SK-N-SH treated with all-trans-retinoic acid at 6 μM for 48 hours (cell line): ENCODE measurements at regions not wholly inside any gene's neighbourhood (a gene's known extent, or its start where the extent isn't known, plus 50 kb on each side); places are given as distances from the start of the nearest gene placed in this dataset.

Experiments used
- ATAC-seq: fragments of 200-7000 bp; cut with Tn5 transposase; 3 replicates; pipeline ENCODE4 v1.9.1; 2020; ENCODE audit warnings: mild to moderate bottlenecking, moderate library complexity
- ARNTL ChIP-seq: fragments of 450-650 bp; formaldehyde crosslinking; IDR thresholded peaks from 2 replicates; pipeline ENCODE4 v1.5.0; 2020; ENCODE audit warnings: low read depth, mild to moderate bottlenecking, moderate library complexity, borderline replicate concordance
- BACH2 ChIP-seq: fragments of 250-450 bp; sonication (Bioruptor Pico); IDR thresholded peaks from 2 replicates; pipeline ENCODE4 v1.9.0; 2021; ENCODE audit warnings: mild to moderate bottlenecking, borderline replicate concordance
- CSDC2 ChIP-seq: fragments of 250-450 bp; sonication (Bioruptor Pico); IDR thresholded peaks from 2 replicates; pipeline ENCODE4 v1.5.0; 2020; ENCODE audit warnings: mild to moderate bottlenecking, moderate library complexity
- ESRRG ChIP-seq: fragments of 250-450 bp; sonication (Bioruptor Pico); IDR thresholded peaks from 2 replicates; pipeline ENCODE4 v1.6.1; 2021; ENCODE audit warnings: mild to moderate bottlenecking
- GLIS3 ChIP-seq: fragments of 250-450 bp; sonication (Bioruptor Pico); IDR thresholded peaks from 2 replicates; pipeline ENCODE4 v1.5.0; 2020; ENCODE audit warnings: mild to moderate bottlenecking, moderate library complexity
- ISL1 ChIP-seq: fragments of 250-450 bp; sonication (Bioruptor Pico); IDR thresholded peaks from 2 replicates; pipeline ENCODE4 v2.1.2; 2022; ENCODE audit warnings: mild to moderate bottlenecking, moderate library complexity
- OSR1 ChIP-seq: fragments of 250-450 bp; sonication (Bioruptor Pico); IDR thresholded peaks from 2 replicates; pipeline ENCODE4 v1.8.0; 2022; ENCODE audit warnings: moderate library complexity, mild to moderate bottlenecking, inconsistent platforms
- PPARA ChIP-seq: fragments of 250-450 bp; sonication (Bioruptor Pico); IDR thresholded peaks from 2 replicates; pipeline ENCODE4 v1.5.0; 2020; ENCODE audit warnings: mild to moderate bottlenecking, borderline replicate concordance
- RARB ChIP-seq: fragments of 250-450 bp; sonication (Bioruptor Pico); IDR thresholded peaks from 2 replicates; pipeline ENCODE4 v1.8.0; 2021; ENCODE audit warnings: mild to moderate bottlenecking, moderate library complexity
- SNAI2 ChIP-seq: fragments of 250-450 bp; sonication (Bioruptor Pico); IDR thresholded peaks from 2 replicates; pipeline ENCODE4 v1.5.0; 2020; ENCODE audit warnings: mild to moderate bottlenecking, moderate library complexity
- TCF4 ChIP-seq: fragments of 250-450 bp; sonication (Bioruptor Pico); IDR thresholded peaks from 2 replicates; pipeline ENCODE4 v1.8.0; 2021; ENCODE audit warnings: mild to moderate bottlenecking, moderate library complexity, borderline replicate concordance
- TOX ChIP-seq: fragments of 250-450 bp; sonication (Bioruptor Pico); IDR thresholded peaks from 2 replicates; pipeline ENCODE4 v1.8.0; 2021; ENCODE audit warnings: mild to moderate bottlenecking, moderate library complexity, borderline replicate concordance
- ZC3H10 ChIP-seq: fragments of 250-450 bp; sonication (Bioruptor Pico); IDR thresholded peaks from 2 replicates; pipeline ENCODE4 v1.5.1; 2021; ENCODE audit warnings: mild to moderate bottlenecking, moderate library complexity
- ZFP3 ChIP-seq: fragments of 250-450 bp; sonication (Bioruptor Pico); IDR thresholded peaks from 2 replicates; pipeline ENCODE4 v1.5.0; 2020; ENCODE audit warnings: mild to moderate bottlenecking, moderate library complexity
- ZFP30 ChIP-seq: fragments of 450-650 bp; formaldehyde crosslinking; IDR thresholded peaks from 2 replicates; pipeline ENCODE4 v1.5.0; 2022; ENCODE audit warnings: mild to moderate bottlenecking, moderate library complexity
- ZNF565 ChIP-seq: fragments of 450-650 bp; formaldehyde crosslinking; conservative IDR thresholded peaks from 2 replicates; pipeline ENCODE4 v1.5.0; 2020; ENCODE audit warnings: low read depth, mild to moderate bottlenecking, moderate library complexity
- ZNF8 ChIP-seq: fragments of 450-650 bp; formaldehyde crosslinking; IDR thresholded peaks from 2 replicates; pipeline ENCODE4 v1.5.0; 2020; ENCODE audit warnings: mild to moderate bottlenecking, moderate library complexity
- TF ChIP-seq, protein P1 (sequence below): fragments of 250-450 bp; sonication (Bioruptor Pico); IDR thresholded peaks from 2 replicates; pipeline ENCODE4 v1.8.0; 2021; ENCODE audit warnings: low read depth, mild to moderate bottlenecking, moderate library complexity, borderline replicate concordance
- TF ChIP-seq, protein P2 (sequence below): fragments of 250-450 bp; sonication (Bioruptor Pico); IDR thresholded peaks from 2 replicates; pipeline ENCODE4 v1.8.0; 2020; ENCODE audit warnings: mild to moderate bottlenecking, moderate library complexity, borderline replicate concordance
- TF ChIP-seq, protein P3 (sequence below): fragments of 250-450 bp; sonication (Bioruptor Pico); IDR thresholded peaks from 2 replicates; pipeline ENCODE4 v1.5.1; 2021; ENCODE audit warnings: mild to moderate bottlenecking, moderate library complexity
- TF ChIP-seq, protein P4 (sequence below): fragments of 250-450 bp; sonication (Bioruptor Pico); IDR thresholded peaks from 2 replicates; pipeline ENCODE4 v1.5.1; 2020; ENCODE audit warnings: low read depth, mild to moderate bottlenecking, moderate library complexity
- TF ChIP-seq, protein P5 (sequence below): fragments of 250-450 bp; sonication (Bioruptor Pico); IDR thresholded peaks from 2 replicates; pipeline ENCODE4 v1.5.0; 2020; ENCODE audit warnings: mild to moderate bottlenecking, moderate library complexity

DNA sequence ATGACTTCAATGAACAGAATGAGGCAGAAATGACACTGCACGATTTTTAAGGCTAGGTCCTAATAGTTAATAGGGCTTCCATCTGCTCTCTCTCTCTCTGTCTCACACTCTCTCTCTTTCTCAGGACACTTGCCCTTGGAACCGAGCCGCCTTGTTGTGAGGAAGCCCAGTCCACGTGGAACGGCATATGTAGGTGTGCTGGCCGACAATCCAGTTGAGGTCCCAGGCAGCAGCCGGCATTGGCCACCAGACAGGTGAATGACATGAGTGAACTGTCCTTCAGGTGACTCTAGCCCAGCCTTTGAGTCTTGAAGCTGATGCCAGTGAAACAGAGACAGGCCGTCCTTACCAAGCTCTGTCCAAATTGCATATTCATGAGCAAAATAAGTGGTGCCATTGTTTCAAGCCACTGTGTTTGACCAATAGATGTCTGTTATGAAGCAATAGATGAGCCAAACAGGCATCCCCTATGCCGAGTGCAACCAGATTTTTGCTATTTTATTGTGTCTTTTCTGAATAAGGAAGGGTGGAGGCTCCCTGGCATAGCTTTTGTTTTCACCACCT, 217.5 kb upstream of the LHX5 start:
- TF ChIP-seq TOX (CRISPR knock-in tag) (no peak), ESRRG (CRISPR knock-in tag) (no peak), PPARA (no peak), ZFP3 (CRISPR knock-in tag) (no peak), GLIS3 (CRISPR knock-in tag) (no peak), OSR1 (CRISPR knock-in tag) (no peak), SNAI2 (no peak), BACH2 (CRISPR knock-in tag) (no peak), ZNF565 (CRISPR knock-in tag) (no peak), RARB (CRISPR knock-in tag) (no peak), ARNTL (CRISPR knock-in tag) (no peak), ZNF8 (no peak), CSDC2 (no peak), ZC3H10 (CRISPR knock-in tag) (no peak)
- TF ChIP-seq, protein P1, sequence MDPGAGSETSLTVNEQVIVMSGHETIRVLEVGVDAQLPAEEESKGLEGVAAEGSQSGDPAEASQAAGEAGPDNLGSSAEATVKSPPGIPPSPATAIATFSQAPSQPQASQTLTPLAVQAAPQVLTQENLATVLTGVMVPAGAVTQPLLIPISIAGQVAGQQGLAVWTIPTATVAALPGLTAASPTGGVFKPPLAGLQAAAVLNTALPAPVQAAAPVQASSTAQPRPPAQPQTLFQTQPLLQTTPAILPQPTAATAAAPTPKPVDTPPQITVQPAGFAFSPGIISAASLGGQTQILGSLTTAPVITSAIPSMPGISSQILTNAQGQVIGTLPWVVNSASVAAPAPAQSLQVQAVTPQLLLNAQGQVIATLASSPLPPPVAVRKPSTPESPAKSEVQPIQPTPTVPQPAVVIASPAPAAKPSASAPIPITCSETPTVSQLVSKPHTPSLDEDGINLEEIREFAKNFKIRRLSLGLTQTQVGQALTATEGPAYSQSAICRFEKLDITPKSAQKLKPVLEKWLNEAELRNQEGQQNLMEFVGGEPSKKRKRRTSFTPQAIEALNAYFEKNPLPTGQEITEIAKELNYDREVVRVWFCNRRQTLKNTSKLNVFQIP (CRISPR knock-in tag), result no peak
- TF ChIP-seq, protein P2, sequence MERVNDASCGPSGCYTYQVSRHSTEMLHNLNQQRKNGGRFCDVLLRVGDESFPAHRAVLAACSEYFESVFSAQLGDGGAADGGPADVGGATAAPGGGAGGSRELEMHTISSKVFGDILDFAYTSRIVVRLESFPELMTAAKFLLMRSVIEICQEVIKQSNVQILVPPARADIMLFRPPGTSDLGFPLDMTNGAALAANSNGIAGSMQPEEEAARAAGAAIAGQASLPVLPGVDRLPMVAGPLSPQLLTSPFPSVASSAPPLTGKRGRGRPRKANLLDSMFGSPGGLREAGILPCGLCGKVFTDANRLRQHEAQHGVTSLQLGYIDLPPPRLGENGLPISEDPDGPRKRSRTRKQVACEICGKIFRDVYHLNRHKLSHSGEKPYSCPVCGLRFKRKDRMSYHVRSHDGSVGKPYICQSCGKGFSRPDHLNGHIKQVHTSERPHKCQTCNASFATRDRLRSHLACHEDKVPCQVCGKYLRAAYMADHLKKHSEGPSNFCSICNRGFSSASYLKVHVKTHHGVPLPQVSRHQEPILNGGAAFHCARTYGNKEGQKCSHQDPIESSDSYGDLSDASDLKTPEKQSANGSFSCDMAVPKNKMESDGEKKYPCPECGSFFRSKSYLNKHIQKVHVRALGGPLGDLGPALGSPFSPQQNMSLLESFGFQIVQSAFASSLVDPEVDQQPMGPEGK (CRISPR knock-in tag), result no peak
- TF ChIP-seq, protein P3, sequence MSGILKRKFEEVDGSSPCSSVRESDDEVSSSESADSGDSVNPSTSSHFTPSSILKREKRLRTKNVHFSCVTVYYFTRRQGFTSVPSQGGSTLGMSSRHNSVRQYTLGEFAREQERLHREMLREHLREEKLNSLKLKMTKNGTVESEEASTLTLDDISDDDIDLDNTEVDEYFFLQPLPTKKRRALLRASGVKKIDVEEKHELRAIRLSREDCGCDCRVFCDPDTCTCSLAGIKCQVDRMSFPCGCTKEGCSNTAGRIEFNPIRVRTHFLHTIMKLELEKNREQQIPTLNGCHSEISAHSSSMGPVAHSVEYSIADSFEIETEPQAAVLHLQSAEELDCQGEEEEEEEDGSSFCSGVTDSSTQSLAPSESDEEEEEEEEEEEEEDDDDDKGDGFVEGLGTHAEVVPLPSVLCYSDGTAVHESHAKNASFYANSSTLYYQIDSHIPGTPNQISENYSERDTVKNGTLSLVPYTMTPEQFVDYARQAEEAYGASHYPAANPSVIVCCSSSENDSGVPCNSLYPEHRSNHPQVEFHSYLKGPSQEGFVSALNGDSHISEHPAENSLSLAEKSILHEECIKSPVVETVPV, result no peak
- TF ChIP-seq, protein P4, sequence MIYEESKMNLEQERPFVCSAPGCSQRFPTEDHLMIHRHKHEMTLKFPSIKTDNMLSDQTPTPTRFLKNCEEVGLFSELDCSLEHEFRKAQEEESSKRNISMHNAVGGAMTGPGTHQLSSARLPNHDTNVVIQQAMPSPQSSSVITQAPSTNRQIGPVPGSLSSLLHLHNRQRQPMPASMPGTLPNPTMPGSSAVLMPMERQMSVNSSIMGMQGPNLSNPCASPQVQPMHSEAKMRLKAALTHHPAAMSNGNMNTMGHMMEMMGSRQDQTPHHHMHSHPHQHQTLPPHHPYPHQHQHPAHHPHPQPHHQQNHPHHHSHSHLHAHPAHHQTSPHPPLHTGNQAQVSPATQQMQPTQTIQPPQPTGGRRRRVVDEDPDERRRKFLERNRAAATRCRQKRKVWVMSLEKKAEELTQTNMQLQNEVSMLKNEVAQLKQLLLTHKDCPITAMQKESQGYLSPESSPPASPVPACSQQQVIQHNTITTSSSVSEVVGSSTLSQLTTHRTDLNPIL (CRISPR knock-in tag), result no peak
- TF ChIP-seq, protein P5, sequence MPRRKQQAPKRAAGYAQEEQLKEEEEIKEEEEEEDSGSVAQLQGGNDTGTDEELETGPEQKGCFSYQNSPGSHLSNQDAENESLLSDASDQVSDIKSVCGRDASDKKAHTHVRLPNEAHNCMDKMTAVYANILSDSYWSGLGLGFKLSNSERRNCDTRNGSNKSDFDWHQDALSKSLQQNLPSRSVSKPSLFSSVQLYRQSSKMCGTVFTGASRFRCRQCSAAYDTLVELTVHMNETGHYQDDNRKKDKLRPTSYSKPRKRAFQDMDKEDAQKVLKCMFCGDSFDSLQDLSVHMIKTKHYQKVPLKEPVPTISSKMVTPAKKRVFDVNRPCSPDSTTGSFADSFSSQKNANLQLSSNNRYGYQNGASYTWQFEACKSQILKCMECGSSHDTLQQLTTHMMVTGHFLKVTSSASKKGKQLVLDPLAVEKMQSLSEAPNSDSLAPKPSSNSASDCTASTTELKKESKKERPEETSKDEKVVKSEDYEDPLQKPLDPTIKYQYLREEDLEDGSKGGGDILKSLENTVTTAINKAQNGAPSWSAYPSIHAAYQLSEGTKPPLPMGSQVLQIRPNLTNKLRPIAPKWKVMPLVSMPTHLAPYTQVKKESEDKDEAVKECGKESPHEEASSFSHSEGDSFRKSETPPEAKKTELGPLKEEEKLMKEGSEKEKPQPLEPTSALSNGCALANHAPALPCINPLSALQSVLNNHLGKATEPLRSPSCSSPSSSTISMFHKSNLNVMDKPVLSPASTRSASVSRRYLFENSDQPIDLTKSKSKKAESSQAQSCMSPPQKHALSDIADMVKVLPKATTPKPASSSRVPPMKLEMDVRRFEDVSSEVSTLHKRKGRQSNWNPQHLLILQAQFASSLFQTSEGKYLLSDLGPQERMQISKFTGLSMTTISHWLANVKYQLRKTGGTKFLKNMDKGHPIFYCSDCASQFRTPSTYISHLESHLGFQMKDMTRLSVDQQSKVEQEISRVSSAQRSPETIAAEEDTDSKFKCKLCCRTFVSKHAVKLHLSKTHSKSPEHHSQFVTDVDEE, result no peak
- ATAC-seq, result no peak

DNA sequence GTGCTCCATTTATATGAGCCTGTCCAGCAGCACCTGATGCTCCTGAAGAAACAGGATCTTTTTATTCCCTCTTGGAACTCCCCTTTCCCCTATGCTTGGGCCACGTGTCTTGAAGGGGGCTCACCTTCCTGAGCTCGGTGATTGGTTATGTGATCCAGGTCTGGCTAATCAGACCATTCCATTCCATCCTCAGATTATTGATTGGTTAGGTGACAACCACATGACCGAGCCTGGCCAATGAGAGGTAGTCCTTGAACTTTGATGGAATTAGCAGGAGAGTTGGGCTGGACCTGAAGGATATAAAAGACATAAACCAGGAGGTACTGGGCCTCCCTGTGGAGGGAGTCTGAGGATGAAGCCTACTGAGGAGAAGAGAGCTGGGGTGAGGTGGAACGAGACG, 216.6 kb upstream of the LHX5 start:
- TF ChIP-seq ISL1 (CRISPR knock-in tag) (no peak), OSR1 (CRISPR knock-in tag) (no peak), RARB (CRISPR knock-in tag) (no peak), ARNTL (CRISPR knock-in tag) (no peak)
- no peak for ATAC-seq

DNA sequence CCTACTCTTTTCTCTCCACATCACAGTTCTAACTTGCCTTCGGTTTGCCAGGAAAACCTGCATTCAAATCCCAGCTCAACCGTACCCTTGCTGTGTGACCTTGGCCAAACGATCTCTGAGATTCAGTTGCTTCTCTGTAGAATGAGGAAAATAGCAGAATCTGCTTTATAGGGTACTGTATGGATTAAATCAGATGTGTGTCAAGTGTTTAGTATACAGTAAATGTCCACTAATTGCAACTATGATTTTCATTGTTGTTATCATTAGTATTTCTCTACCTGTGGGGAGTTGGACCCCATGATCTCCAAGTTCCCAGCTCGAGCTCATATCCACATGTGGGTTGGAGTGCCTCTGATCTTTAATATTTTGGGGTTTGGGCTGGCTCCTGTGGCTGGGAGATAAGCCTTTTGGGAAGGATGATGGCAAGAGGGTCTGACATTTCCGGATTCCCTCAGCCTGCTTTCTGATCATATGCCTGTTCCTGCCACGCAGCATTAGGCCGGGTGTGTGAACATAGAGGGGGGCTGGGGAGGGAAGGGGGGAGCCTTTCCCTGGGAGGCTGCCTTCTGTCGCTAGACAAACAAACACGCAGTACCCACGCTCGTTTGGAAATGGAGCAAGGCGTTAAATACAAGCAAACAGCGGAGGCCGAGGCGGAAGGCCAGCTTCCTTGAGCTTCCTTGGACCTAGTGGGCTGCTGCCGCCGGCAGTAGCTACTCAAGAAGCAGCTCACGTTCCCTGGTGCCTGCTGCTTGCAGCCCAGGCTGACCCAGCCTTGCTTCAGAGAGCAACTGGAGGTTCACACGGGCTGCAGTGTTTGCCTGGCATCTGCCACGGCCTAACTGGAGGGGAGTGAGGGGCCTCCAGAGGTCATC, 213.5 kb upstream of the LHX5 start:
- ATAC-seq, result no peak
- TF ChIP-seq CSDC2 (no peak), OSR1 (CRISPR knock-in tag) (no peak), TCF4 (CRISPR knock-in tag) (no peak), RARB (CRISPR knock-in tag) (no peak), ARNTL (CRISPR knock-in tag) (no peak), GLIS3 (CRISPR knock-in tag) (no peak), ZFP30 (CRISPR knock-in tag) (no peak), BACH2 (CRISPR knock-in tag) (no peak), ISL1 (CRISPR knock-in tag) (no peak), SNAI2 (no peak), ZNF565 (CRISPR knock-in tag) (no peak), ZNF8 (no peak)
- TF ChIP-seq, protein P1 (CRISPR knock-in tag), result no peak
- TF ChIP-seq, protein P3, result no peak
